Left ventricle myocardium inferior (tissue), 1 donor: ENCODE measurements at regions not wholly inside any gene's neighbourhood (a gene's known extent, or its start where the extent isn't known, plus 50 kb on each side); places are given as distances from the start of the nearest gene placed in this dataset.

Source experiments
- DNase-seq: peaks from one replicate; pipeline ENCODE4 v3.0.0-alpha.2; 2020
- H3K27ac ChIP-seq: fragments of 200-600 bp; replicated peaks from 2 replicates; pipeline ENCODE4 v1.8.0; 2021
- H3K27me3 ChIP-seq: fragments of 200-600 bp; 2 replicates; pipeline ENCODE4 v1.8.0; 2021; ENCODE audit warnings: low read depth
- H3K36me3 ChIP-seq: fragments of 200-600 bp; 2 replicates; pipeline ENCODE4 v1.8.0; 2021
- H3K4me1 ChIP-seq: fragments of 200-600 bp; 2 replicates; pipeline ENCODE4 v1.8.0; 2021
- H3K4me3 ChIP-seq: fragments of 200-600 bp; 2 replicates; pipeline ENCODE4 v1.8.0; 2021; ENCODE audit warnings: mild to moderate bottlenecking, moderate library complexity
- H3K9me3 ChIP-seq: fragments of 200-600 bp; replicated peaks from 2 replicates; pipeline ENCODE4 v1.8.0; 2021
- CTCF ChIP-seq: fragments of 200-600 bp; IDR thresholded peaks from 2 replicates; pipeline ENCODE4 v1.8.0; 2021; ENCODE audit warnings: antibody characterized with exemption, mild to moderate bottlenecking, borderline replicate concordance
- intact Hi-C: fragments of 100-400 bp; cut with micrococcal nuclease; formaldehyde crosslinking; loops from one replicate; pipeline ENCODE4 v1.11.0; 2022
- donor health status: DM: no; HTN: yes; CAD: no; lungs with severe emphysema.

GRCh38 chr6:84467296-84467695 is 239.9 kb upstream of the CEP162 start:
- no peak for DNase-seq
- Histone ChIP-seq H3K4me3 (no peak overlapping the region), H3K9me3 (peaks cover 10% of the 10 kb centered on the region), H3K4me1 (no peaks in the 10 kb centered on the region), H3K27ac (no peak overlapping the region), H3K36me3 (no peaks in the 10 kb centered on the region), H3K27me3 (no peaks in the 10 kb centered on the region)
- intact Hi-C loops: no loop called here
- no peak for TF ChIP-seq CTCF

DNA sequence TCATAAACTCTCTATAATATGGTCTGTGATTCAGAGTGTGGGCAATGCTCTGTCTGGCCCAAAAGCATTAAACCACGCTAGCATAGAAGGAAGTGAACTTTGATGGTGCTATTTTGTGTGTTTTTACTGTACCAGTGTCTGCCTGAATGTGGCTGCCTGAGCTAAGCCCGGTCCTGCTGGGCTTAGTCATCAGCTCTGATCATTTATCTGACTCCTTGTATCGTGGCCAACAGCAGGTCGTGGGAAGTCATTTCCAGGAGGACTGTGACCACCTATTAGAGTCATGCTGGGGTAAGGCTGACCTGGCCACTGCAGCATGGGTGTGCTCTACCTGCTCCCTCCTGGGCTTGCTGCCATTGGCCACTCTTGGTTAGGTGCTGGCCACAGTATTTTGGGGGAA is 239.1 kb upstream of the CEP162 start:
- no peak for DNase-seq
- intact Hi-C loops: no loop called here
- Histone ChIP-seq H3K4me1 (no peaks in the 10 kb centered on the region), H3K36me3 (no peaks in the 10 kb centered on the region), H3K27me3 (no peaks in the 10 kb centered on the region), H3K9me3 (peaks cover 10% of the 10 kb centered on the region), H3K4me3 (no peak overlapping the region), H3K27ac (no peak overlapping the region)
- TF ChIP-seq CTCF: no peak

- Histone ChIP-seq H3K27ac (no peak overlapping the region), H3K9me3 (peaks cover 10% of the 10 kb centered on the region), H3K36me3 (no peaks in the 10 kb centered on the region), H3K4me3 (no peak overlapping the region), H3K4me1 (no peaks in the 10 kb centered on the region), H3K27me3 (no peaks in the 10 kb centered on the region)
- no peak for TF ChIP-seq CTCF
- intact Hi-C loops: no loop called here
- no peak for DNase-seq
These were observed 237.0 kb upstream of the CEP162 start for GRCh38 chr6:84464471-84464870.

- Histone ChIP-seq H3K27me3 (no peaks in the 10 kb centered on the region), H3K9me3 (peaks cover 10% of the 10 kb centered on the region), H3K36me3 (no peaks in the 10 kb centered on the region), H3K4me1 (no peaks in the 10 kb centered on the region), H3K27ac (no peak overlapping the region), H3K4me3 (no peak overlapping the region)
- no peak for TF ChIP-seq CTCF
- no peak for DNase-seq
- intact Hi-C loops: no loop called here
These were observed 235.3 kb upstream of the CEP162 start for GRCh38 chr6:84462698-84463097.

DNA sequence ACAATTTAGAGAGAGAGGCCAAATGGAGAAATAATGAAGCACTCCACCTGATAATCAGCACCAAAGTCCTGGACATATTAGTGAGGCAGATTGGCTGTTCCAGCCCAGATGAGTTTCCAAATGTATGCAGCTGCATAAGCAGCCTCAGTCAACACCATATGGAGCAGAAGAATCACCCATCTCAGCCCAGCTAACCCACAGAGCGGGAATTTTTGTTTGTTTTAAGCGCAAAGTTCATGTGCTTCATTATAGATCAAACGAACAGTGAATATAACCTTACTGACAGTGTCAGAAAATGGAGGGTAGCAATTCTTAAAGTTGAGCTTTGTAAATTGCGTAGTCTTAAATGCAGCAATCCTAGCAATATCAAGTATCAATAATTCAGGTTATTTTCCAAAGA is 234.0 kb upstream of the CEP162 start:
- no peak overlapping the region for H3K27ac ChIP-seq
- no peaks in the 10 kb centered on the region for H3K36me3 ChIP-seq
- no peak overlapping the region for H3K4me3 ChIP-seq
- H3K9me3 ChIP-seq: peaks cover 10% of the 10 kb centered on the region
- DNase-seq: no peak
- no peaks in the 10 kb centered on the region for H3K27me3 ChIP-seq
- TF ChIP-seq CTCF: no peak
- no peaks in the 10 kb centered on the region for H3K4me1 ChIP-seq
- intact Hi-C loops: no loop called here

DNA sequence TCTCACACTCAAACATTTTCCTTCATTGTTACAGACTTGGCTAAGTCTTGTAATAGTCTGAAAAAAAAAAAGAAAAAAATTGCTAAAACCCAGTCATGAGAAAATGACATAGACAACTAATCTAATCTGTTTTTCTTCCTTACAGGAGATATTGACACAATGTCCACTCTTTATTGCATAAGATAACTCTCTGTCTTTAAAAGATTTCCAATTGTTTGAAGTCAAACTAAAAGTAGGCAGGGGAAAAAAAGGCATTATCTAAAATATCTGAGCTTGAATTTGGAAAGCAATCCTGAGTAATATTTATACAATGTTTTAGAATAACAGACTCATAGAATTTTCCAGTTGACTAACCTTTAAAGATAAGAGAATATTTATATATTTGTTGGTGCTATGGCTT is 233.0 kb upstream of the CEP162 start:
- no peak for TF ChIP-seq CTCF
- DNase-seq: no peak
- intact Hi-C loops: no loop called here
- Histone ChIP-seq H3K36me3 (no peaks in the 10 kb centered on the region), H3K27me3 (no peaks in the 10 kb centered on the region), H3K27ac (no peak overlapping the region), H3K9me3 (peaks cover 10% of the 10 kb centered on the region), H3K4me1 (no peaks in the 10 kb centered on the region), H3K4me3 (no peak overlapping the region)
